Hepatocyte (in vitro differentiated cells): ENCODE measurements at regions not wholly inside any gene's neighbourhood (a gene's known extent, or its start where the extent isn't known, plus 50 kb on each side); places are given as distances from the start of the nearest gene placed in this dataset.

Experiments used
- DNase-seq: peaks from one replicate; pipeline ENCODE4 v3.0.0-alpha.2; 2016; ENCODE audit warnings: low spot score
- H2AFZ ChIP-seq: fragments of 200-600 bp; sonication (generic); 2 replicates; pipeline ENCODE4 v1.6.0; 2016; ENCODE audit warnings: antibody characterized with exemption, mild to moderate bottlenecking
- H3K27ac ChIP-seq: fragments of 200-600 bp; sonication (generic); 2 replicates; pipeline ENCODE4 v1.5.1; 2016; ENCODE audit warnings: mild to moderate bottlenecking
- H3K27me3 ChIP-seq: fragments of 200-600 bp; sonication (generic); 2 replicates; pipeline ENCODE4 v1.6.1; 2016
- H3K36me3 ChIP-seq: fragments of 200-600 bp; sonication (generic); replicated peaks from 2 replicates; pipeline ENCODE4 v1.5.1; 2016; ENCODE audit warnings: low read depth; ENCODE audit not compliant: insufficient read depth
- H3K4me1 ChIP-seq: fragments of 200-600 bp; sonication (generic); 2 replicates; pipeline ENCODE4 v1.5.1; 2016; ENCODE audit warnings: mild to moderate bottlenecking, moderate library complexity; ENCODE audit not compliant: insufficient read depth
- H3K4me2 ChIP-seq: fragments of 200-600 bp; sonication (generic); 2 replicates; pipeline ENCODE4 v1.6.0; 2016
- H3K4me3 ChIP-seq: fragments of 200-600 bp; sonication (generic); 2 replicates; pipeline ENCODE4 v1.5.1; 2016; ENCODE audit warnings: mild to moderate bottlenecking
- H3K79me2 ChIP-seq: fragments of 200-600 bp; sonication (generic); 2 replicates; pipeline ENCODE4 v1.6.0; 2017; ENCODE audit warnings: mild to moderate bottlenecking
- H3K9me2 ChIP-seq: fragments of 200-600 bp; sonication (generic); replicated peaks from 2 replicates; pipeline ENCODE4 v1.6.0; 2017; ENCODE audit warnings: mild to moderate bottlenecking; ENCODE audit not compliant: insufficient read depth
- H3K9me3 ChIP-seq: fragments of 200-600 bp; sonication (generic); 2 replicates; pipeline ENCODE4 v1.5.1; 2016; ENCODE audit warnings: low read depth, mild to moderate bottlenecking
- H4K20me1 ChIP-seq: fragments of 200-600 bp; sonication (generic); 2 replicates; pipeline ENCODE4 v1.6.0; 2016; ENCODE audit warnings: mild to moderate bottlenecking; ENCODE audit not compliant: insufficient read depth, poor library complexity, severe bottlenecking
- EZH2 ChIP-seq: fragments of 200-600 bp; sonication (generic); IDR thresholded peaks from 2 replicates; pipeline ENCODE4 v1.6.1; 2016; ENCODE audit warnings: antibody characterized with exemption, mild to moderate bottlenecking, borderline replicate concordance
- EZH2phosphoT487 ChIP-seq: fragments of 200-600 bp; sonication (generic); IDR thresholded peaks from one replicate; pipeline ENCODE4 v1.6.1; 2018; ENCODE audit warnings: antibody characterized with exemption, mild to moderate bottlenecking, low read depth, moderate library complexity; ENCODE audit not compliant: unreplicated experiment, severe bottlenecking
- WGBS: methylation state at CpG from one replicate; pipeline ENCODE4 v1.1.6; 2016; ENCODE audit warnings: low lambda C conversion rate; ENCODE audit errors: missing lambda C conversion rate; 5-methylcytosine and 5-hydroxymethylcytosine counted together
- TF ChIP-seq, protein P1 (sequence below): fragments of 200-600 bp; sonication (generic); IDR thresholded peaks from 2 replicates; pipeline ENCODE4 v1.5.1; 2016; ENCODE audit warnings: antibody characterized with exemption, mild to moderate bottlenecking; ENCODE audit not compliant: poor library complexity

- H3K27ac ChIP-seq: no peak overlapping the region
- H3K4me3 ChIP-seq: no peak overlapping the region
- H3K4me2 ChIP-seq: no peak overlapping the region
- no peaks in the 10 kb centered on the region for H4K20me1 ChIP-seq
- no peaks in the 10 kb centered on the region for H3K4me1 ChIP-seq
- H2AFZ ChIP-seq: no peak overlapping the region
- H3K79me2 ChIP-seq: no peaks in the 10 kb centered on the region
- WGBS: 85% methylated on average over 5 of the region's 5 CpGs
- DNase-seq: no peak
- H3K36me3 ChIP-seq: no peaks in the 10 kb centered on the region
- H3K9me3 ChIP-seq: no peaks in the 10 kb centered on the region
- no peaks in the 10 kb centered on the region for H3K27me3 ChIP-seq
- H3K9me2 ChIP-seq: no peaks in the 10 kb centered on the region
- TF ChIP-seq EZH2phosphoT487 (no peak), EZH2 (no peak)
- TF ChIP-seq, protein P1, sequence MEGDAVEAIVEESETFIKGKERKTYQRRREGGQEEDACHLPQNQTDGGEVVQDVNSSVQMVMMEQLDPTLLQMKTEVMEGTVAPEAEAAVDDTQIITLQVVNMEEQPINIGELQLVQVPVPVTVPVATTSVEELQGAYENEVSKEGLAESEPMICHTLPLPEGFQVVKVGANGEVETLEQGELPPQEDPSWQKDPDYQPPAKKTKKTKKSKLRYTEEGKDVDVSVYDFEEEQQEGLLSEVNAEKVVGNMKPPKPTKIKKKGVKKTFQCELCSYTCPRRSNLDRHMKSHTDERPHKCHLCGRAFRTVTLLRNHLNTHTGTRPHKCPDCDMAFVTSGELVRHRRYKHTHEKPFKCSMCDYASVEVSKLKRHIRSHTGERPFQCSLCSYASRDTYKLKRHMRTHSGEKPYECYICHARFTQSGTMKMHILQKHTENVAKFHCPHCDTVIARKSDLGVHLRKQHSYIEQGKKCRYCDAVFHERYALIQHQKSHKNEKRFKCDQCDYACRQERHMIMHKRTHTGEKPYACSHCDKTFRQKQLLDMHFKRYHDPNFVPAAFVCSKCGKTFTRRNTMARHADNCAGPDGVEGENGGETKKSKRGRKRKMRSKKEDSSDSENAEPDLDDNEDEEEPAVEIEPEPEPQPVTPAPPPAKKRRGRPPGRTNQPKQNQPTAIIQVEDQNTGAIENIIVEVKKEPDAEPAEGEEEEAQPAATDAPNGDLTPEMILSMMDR: no peak
These were observed 141.7 kb upstream of the KCND2 start for GRCh38 chr7:120131096-120131839.

DNA sequence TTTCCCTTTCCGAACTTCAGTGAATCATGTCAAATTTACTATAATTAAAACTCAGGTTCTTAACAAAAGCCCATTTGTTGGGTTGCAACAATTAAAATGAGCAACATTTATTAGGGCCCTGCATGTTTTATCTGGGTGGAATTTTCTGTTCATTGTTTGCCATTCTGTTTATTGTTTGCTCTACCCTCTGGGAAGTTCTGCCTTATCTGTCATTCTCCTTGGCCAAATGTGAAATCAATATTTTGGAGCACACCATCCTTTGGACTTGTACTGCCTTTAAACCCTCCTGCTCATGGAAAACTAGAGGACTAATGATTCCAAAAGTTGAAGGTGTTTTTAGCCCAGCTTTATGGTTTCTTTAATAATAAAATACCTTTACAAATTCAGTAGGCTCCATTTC is 134.5 kb upstream of the KCND2 start:
- Histone ChIP-seq H3K36me3 (no peaks in the 10 kb centered on the region), H3K9me2 (no peaks in the 10 kb centered on the region), H3K27me3 (no peaks in the 10 kb centered on the region), H3K9me3 (no peaks in the 10 kb centered on the region), H4K20me1 (no peaks in the 10 kb centered on the region), H3K4me2 (no peak overlapping the region), H2AFZ (no peak overlapping the region), H3K79me2 (no peaks in the 10 kb centered on the region), H3K4me3 (no peak overlapping the region), H3K4me1 (no peaks in the 10 kb centered on the region), H3K27ac (no peak overlapping the region)
- 94% methylated on average over 1 of the region's 1 CpG for WGBS
- DNase-seq: no peak
- no peak for TF ChIP-seq EZH2phosphoT487
- TF ChIP-seq, protein P1: no peak
- TF ChIP-seq EZH2: no peak

DNA sequence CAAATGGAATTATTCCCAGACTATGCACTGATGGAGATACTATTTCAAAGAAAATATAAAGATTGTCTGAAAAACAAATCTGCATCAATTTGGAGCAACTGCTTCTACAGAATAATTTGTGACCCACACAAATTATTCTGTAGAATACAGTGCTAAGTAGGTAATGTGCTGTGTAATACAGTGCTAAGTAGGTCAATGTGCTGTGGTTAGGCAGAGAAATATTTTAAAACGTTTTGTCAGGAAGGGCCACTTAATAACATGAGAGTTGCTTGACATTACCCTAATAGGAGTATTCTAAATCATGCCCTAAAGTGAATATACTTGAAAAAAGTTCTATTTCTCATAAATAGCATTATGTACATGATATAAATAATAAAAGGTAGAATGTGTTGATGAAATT is 116.5 kb upstream of the KCND2 start:
- DNase-seq: no peak
- 46% methylated on average over 1 of the region's 1 CpG for WGBS

More for the DNA sequence above, 116.5 kb upstream of the KCND2 start:
- no peaks in the 10 kb centered on the region for H3K36me3 ChIP-seq
- no peak overlapping the region for H3K4me3 ChIP-seq
- H3K9me2 ChIP-seq: no peaks in the 10 kb centered on the region
- H3K9me3 ChIP-seq: no peaks in the 10 kb centered on the region
- no peaks in the 10 kb centered on the region for H3K79me2 ChIP-seq
- H3K4me2 ChIP-seq: no peak overlapping the region
- H3K4me1 ChIP-seq: no peaks in the 10 kb centered on the region
- H3K27ac ChIP-seq: no peak overlapping the region
- TF ChIP-seq, protein P1: no peak
- no peak for TF ChIP-seq EZH2
- TF ChIP-seq EZH2phosphoT487: no peak
- no peaks in the 10 kb centered on the region for H4K20me1 ChIP-seq
- no peak overlapping the region for H2AFZ ChIP-seq
- no peaks in the 10 kb centered on the region for H3K27me3 ChIP-seq
